Endodermal cell (in vitro differentiated cells): ENCODE measurements at regions not wholly inside any gene's neighbourhood (a gene's known extent, or its start where the extent isn't known, plus 50 kb on each side); places are given as distances from the start of the nearest gene placed in this dataset.

Source experiments
- DNase-seq: peaks from one replicate; pipeline ENCODE4 v3.0.0-alpha.2; 2017
- H3K27ac ChIP-seq: 2 replicates; pipeline ENCODE4 v1.5.1; 2013; ENCODE audit warnings: mild to moderate bottlenecking, low read depth, low read length, moderate library complexity
- H3K27me3 ChIP-seq: 2 replicates; pipeline ENCODE4 v1.6.1; 2013; ENCODE audit warnings: mild to moderate bottlenecking, low read length, moderate library complexity; ENCODE audit not compliant: insufficient read depth, control insufficient read depth, poor library complexity, severe bottlenecking
- H3K36me3 ChIP-seq: 2 replicates; pipeline ENCODE4 v1.7.0; 2013; ENCODE audit warnings: mild to moderate bottlenecking, low read length, moderate library complexity; ENCODE audit not compliant: control insufficient read depth, insufficient read depth
- H3K4me1 ChIP-seq: one replicate; pipeline ENCODE4 v1.7.0; 2013; ENCODE audit warnings: low read length; ENCODE audit not compliant: control insufficient read depth, insufficient read depth
- H3K4me3 ChIP-seq: 2 replicates; pipeline ENCODE4 v1.5.1; 2013; ENCODE audit warnings: mild to moderate bottlenecking, low read length, moderate library complexity
- H3K9ac ChIP-seq: 2 replicates; pipeline ENCODE4 v1.6.1; 2013; ENCODE audit warnings: mild to moderate bottlenecking, low read length, moderate library complexity; ENCODE audit not compliant: poor library complexity, severe bottlenecking; ENCODE audit errors: extremely low read depth
- H3K9me3 ChIP-seq: 2 replicates; pipeline ENCODE4 v1.6.1; 2013; ENCODE audit warnings: mild to moderate bottlenecking, low read length, moderate library complexity; ENCODE audit not compliant: control insufficient read depth
- H3K27ac Mint-ChIP-seq: 2 replicates; pipeline ENCODE4 v1.8.0; 2020; ENCODE audit warnings: mixed read lengths
- H3K27me3 Mint-ChIP-seq: 2 replicates; pipeline ENCODE4 v1.8.0; 2021; ENCODE audit warnings: mild to moderate bottlenecking, mixed read lengths; ENCODE audit not compliant: insufficient read depth
- H3K36me3 Mint-ChIP-seq: 2 replicates; pipeline ENCODE4 v1.8.0; 2020; ENCODE audit warnings: low read depth, mixed read lengths
- H3K4me1 Mint-ChIP-seq: 2 replicates; pipeline ENCODE4 v1.8.0; 2020; ENCODE audit warnings: mixed read lengths
- H3K4me3 Mint-ChIP-seq: 2 replicates; pipeline ENCODE4 v1.8.0; 2020; ENCODE audit warnings: mild to moderate bottlenecking, moderate library complexity, mixed read lengths
- H3K9me3 Mint-ChIP-seq: 2 replicates; pipeline ENCODE4 v1.8.0; 2020; ENCODE audit warnings: mild to moderate bottlenecking, mixed read lengths
- CTCF ChIP-seq: fragments of 200-600 bp; sonication (generic); conservative IDR thresholded peaks from 2 replicates; pipeline ENCODE4 v1.5.0; 2021; ENCODE audit warnings: antibody characterized with exemption, mild to moderate bottlenecking
- WGBS, 2 experiments: methylation state at CpG; one replicate each; pipeline versions ENCODE4 v1.1.5 to v1.1.7; 2013; ENCODE audit warnings: missing lambda C conversion rate in 2 of 2, mixed read lengths in 1 of 2; ENCODE audit not compliant: insufficient coverage in 1 of 2, insufficient read length in 1 of 2; 5-methylcytosine and 5-hydroxymethylcytosine counted together

GRCh38 chr4:31045724-31046318 lies 325.7 kb downstream of the PCDH7 start:
- no peaks in the 10 kb centered on the region for H3K27me3 ChIP-seq
- Mint-ChIP-seq H3K27ac (no peak overlapping the region), H3K27me3 (no peaks in the 10 kb centered on the region), H3K4me3 (no peak overlapping the region), H3K4me1 (peaks cover 59% of the 10 kb centered on the region), H3K9me3 (no peaks in the 10 kb centered on the region), H3K36me3 (no peaks in the 10 kb centered on the region)
- 76 to 100% methylated on average over 1 of the region's 2 CpGs for WGBS, 2 experiments
- peaks cover 37% of the 10 kb centered on the region for H3K4me1 ChIP-seq
- no peak overlapping the region for H3K9ac ChIP-seq
- H3K27ac ChIP-seq, result no peak overlapping the region
- peak; percentile 53 for DNase-seq
- no peaks in the 10 kb centered on the region for H3K36me3 ChIP-seq
- no peak overlapping the region for H3K4me3 ChIP-seq
- peak; percentile 85 for TF ChIP-seq CTCF
- H3K9me3 ChIP-seq, result no peaks in the 10 kb centered on the region

- H3K4me3 ChIP-seq, result no peak overlapping the region
- Mint-ChIP-seq H3K9me3 (no peaks in the 10 kb centered on the region), H3K27ac (no peak overlapping the region), H3K36me3 (no peaks in the 10 kb centered on the region), H3K4me1 (peaks cover 28% of the 10 kb centered on the region), H3K27me3 (no peaks in the 10 kb centered on the region), H3K4me3 (no peak overlapping the region)
- H3K36me3 ChIP-seq, result no peaks in the 10 kb centered on the region
- no peak overlapping the region for H3K27ac ChIP-seq
- H3K9me3 ChIP-seq, result no peaks in the 10 kb centered on the region
- H3K4me1 ChIP-seq, result peaks cover 17% of the 10 kb centered on the region
- TF ChIP-seq CTCF, result no peak
- DNase-seq, result no peak
- H3K9ac ChIP-seq, result no peak overlapping the region
- H3K27me3 ChIP-seq, result no peaks in the 10 kb centered on the region
These were observed 331.0 kb downstream of the PCDH7 start for GRCh38 chr4:31051151-31051550.

- Histone ChIP-seq H3K4me3 (no peak overlapping the region), H3K27ac (no peak overlapping the region), H3K9me3 (no peaks in the 10 kb centered on the region), H3K9ac (no peak overlapping the region), H3K36me3 (no peaks in the 10 kb centered on the region), H3K4me1 (peaks cover 17% of the 10 kb centered on the region), H3K27me3 (no peaks in the 10 kb centered on the region)
- no peak overlapping the region for H3K27ac Mint-ChIP-seq
- 86% methylated on average over 1 of the region's 3 CpGs; no CpG with 5 or more reads in 1 of the 2 experiments for WGBS, 2 experiments
- no peaks in the 10 kb centered on the region for H3K36me3 Mint-ChIP-seq
- no peak for TF ChIP-seq CTCF
- no peaks in the 10 kb centered on the region for H3K9me3 Mint-ChIP-seq
- H3K4me1 Mint-ChIP-seq, result peaks cover 28% of the 10 kb centered on the region
- DNase-seq, result no peak
- H3K4me3 Mint-ChIP-seq, result no peak overlapping the region
- no peaks in the 10 kb centered on the region for H3K27me3 Mint-ChIP-seq
These were observed 331.4 kb downstream of the PCDH7 start for GRCh38 chr4:31051565-31051964.
